Upper lobe of left lung (tissue), 6 donors: ENCODE measurements at regions not wholly inside any gene's neighbourhood (a gene's known extent, or its start where the extent isn't known, plus 50 kb on each side); places are given as distances from the start of the nearest gene placed in this dataset.

Experiments
- ATAC-seq, 2 donors: fragments of 200-7000 bp; cut with Tn5 transposase; one replicate each; pipeline ENCODE4 v1.9.1; 2022; ENCODE audit warnings: mild to moderate bottlenecking in 2 of 2, moderate library complexity in 2 of 2; ENCODE audit not compliant: low FRiP score in 2 of 2
- DNase-seq, 2 donors: peaks; one replicate each; pipeline ENCODE4 v3.0.0-alpha.2; 2019 to 2020
- H3K27ac ChIP-seq, 4 donors: fragments of 200-600 bp; sonication (generic); one replicate each; pipeline ENCODE4 v1.5.1; 2016 to 2019
- H3K27me3 ChIP-seq, 4 donors: fragments of 200-600 bp; sonication (generic); one replicate each; pipeline ENCODE4 v1.5.1; 2017 to 2019
- H3K36me3 ChIP-seq, 4 donors: fragments of 200-600 bp; sonication (generic); one replicate each; pipeline ENCODE4 v1.5.1; 2016 to 2019
- H3K4me1 ChIP-seq, 4 donors: fragments of 200-600 bp; sonication (generic); one replicate each; pipeline ENCODE4 v1.5.1; 2018 to 2019
- H3K4me3 ChIP-seq, 4 donors: fragments of 200-600 bp; sonication (generic); one replicate each; pipeline ENCODE4 v1.5.1; 2017 to 2019; ENCODE audit warnings: mild to moderate bottlenecking in 2 of 4, moderate library complexity in 1 of 4
- H3K9me3 ChIP-seq, 4 donors: fragments of 200-600 bp; sonication (generic); one replicate each; pipeline ENCODE4 v1.5.1; 2018 to 2019
- CTCF ChIP-seq, 6 experiments: fragments of 450-650 bp in 4 of 6; fragments of 200-600 bp in 2 of 6; sonication (generic) in 2 of 6; IDR thresholded peaks; one replicate each; pipeline ENCODE4 v1.5.1; 2016 to 2019; ENCODE audit warnings: antibody characterized with exemption in 6 of 6
- EP300 ChIP-seq, 4 donors: sonication (generic); formaldehyde crosslinking; IDR thresholded peaks; one replicate each; pipeline ENCODE4 v1.5.1; 2017; ENCODE audit warnings: antibody characterized with exemption in 4 of 4, control low read depth in 2 of 4
- POLR2A ChIP-seq, 4 donors: fragments of 450-650 bp; IDR thresholded peaks; one replicate each; pipeline ENCODE4 v1.5.1; 2016 to 2017; ENCODE audit warnings: antibody characterized with exemption in 4 of 4, mild to moderate bottlenecking in 2 of 4
- POLR2AphosphoS5 ChIP-seq, 2 donors: sonication (generic); formaldehyde crosslinking; IDR thresholded peaks; one replicate each; pipeline ENCODE4 v1.5.1; 2017; ENCODE audit warnings: antibody characterized with exemption in 2 of 2
- WGBS, 2 donors: methylation state at CpG; one replicate each; pipeline ENCODE4 v1.1.5; 2017 to 2018; 5-methylcytosine and 5-hydroxymethylcytosine counted together
- donor health status: DM: no; HTN: no; CAD: no; lungs with moderate emphysema.
- donor health status: DM: no; HTN: yes; CAD: no; lungs with severe emphysema.

DNA sequence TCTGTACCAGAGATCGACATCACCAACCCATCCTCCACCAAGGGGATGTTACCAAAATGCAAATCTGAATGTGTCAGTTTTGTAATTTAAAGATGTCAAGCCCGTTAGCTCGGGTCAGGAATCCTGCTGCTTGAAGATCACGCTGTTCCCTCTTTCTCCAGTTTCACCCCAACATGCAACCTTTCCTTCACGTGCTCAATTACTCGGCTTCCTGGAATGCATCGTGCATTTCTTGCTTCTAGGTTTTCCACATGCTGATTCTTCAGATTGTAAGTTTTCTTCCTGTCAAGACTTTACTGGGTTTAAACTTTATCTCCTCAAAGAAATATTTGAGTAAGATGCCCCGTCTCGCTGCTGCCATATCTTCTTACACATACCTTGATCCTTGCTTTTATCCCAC is 209.5 kb upstream of the SNX2 start:
- DNase-seq: no peak
- 86 to 87% methylated on average over 9 of the region's 9 CpGs for WGBS, 2 donors
- H3K4me3 ChIP-seq: no peak overlapping the region
- H3K27ac ChIP-seq: no peak overlapping the region
- no peaks in the 10 kb centered on the region for H3K36me3 ChIP-seq
- ATAC-seq: no peak
- no peaks in the 10 kb centered on the region for H3K4me1 ChIP-seq
- TF ChIP-seq POLR2AphosphoS5 (IDR thresholded peaks at IDR 0.05) (no peak), POLR2A (IDR thresholded peaks at IDR 0.05) (no peak), EP300 (IDR thresholded peaks at IDR 0.05) (no peak), CTCF (IDR thresholded peaks at IDR 0.05) (no peak)
- H3K9me3 ChIP-seq: no peaks in the 10 kb centered on the region
- H3K27me3 ChIP-seq: no peaks in the 10 kb centered on the region

DNA sequence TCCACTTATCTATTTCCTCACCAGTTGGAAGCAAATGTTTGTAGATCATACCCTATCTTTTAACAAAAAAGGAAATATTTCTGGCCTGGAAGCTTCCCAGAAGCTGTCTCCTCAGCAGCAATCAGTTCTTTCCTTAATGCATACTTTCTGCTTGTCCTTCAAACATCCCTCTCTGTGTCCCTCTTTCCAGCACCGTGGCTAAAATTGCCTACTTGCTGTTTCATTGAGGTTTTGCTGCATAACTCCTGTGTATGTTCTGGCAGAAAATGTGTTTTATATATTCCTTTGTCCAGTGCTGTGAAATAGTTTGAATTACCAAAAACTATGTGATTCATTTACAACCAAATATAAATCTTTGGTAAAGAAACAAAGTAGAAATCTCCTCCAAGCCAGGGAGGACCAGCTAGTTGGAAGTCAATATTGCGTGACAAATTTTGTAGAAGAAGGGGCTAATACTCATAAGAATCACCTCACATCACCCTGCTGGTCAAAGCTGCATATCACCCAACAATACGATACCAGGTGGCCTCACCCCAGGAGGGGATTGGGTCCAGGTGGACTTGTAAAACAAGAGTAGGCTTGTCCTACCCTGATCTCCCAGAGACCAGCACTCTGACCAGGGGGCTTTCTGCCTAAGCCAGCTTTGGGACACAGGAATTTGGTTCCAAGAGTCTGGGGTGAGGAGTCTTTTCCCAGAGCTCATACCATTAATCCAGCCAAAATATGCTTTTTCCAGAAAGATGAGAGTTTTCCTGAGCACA is 198.4 kb upstream of the SNX2 start:
- no peaks in the 10 kb centered on the region for H3K4me1 ChIP-seq
- no peak for ATAC-seq
- no peaks in the 10 kb centered on the region for H3K36me3 ChIP-seq
- H3K4me3 ChIP-seq: no peak overlapping the region
- H3K27ac ChIP-seq: no peak overlapping the region
- DNase-seq: no peak
- WGBS, 2 donors: 76 to 80% methylated on average over 3 of the region's 3 CpGs
- H3K27me3 ChIP-seq: no peaks in the 10 kb centered on the region
- no peaks in the 10 kb centered on the region for H3K9me3 ChIP-seq
- TF ChIP-seq EP300 (IDR thresholded peaks at IDR 0.05) (no peak), POLR2AphosphoS5 (IDR thresholded peaks at IDR 0.05) (no peak), POLR2A (IDR thresholded peaks at IDR 0.05) (no peak), CTCF (IDR thresholded peaks at IDR 0.05) (no peak)

GRCh38 chr5:122581629-122582028 is 193.3 kb upstream of the SNX2 start:
- no peaks in the 10 kb centered on the region for H3K9me3 ChIP-seq
- H3K4me3 ChIP-seq: no peak overlapping the region
- H3K27ac ChIP-seq: no peak overlapping the region
- DNase-seq (no peak), ATAC-seq (no peak)
- H3K27me3 ChIP-seq: no peaks in the 10 kb centered on the region
- no peaks in the 10 kb centered on the region for H3K36me3 ChIP-seq
- TF ChIP-seq CTCF (IDR thresholded peaks at IDR 0.05): no peak
- no peaks in the 10 kb centered on the region for H3K4me1 ChIP-seq
- WGBS, 2 donors: 66 to 84% methylated on average over 7 of the region's 7 CpGs

DNA sequence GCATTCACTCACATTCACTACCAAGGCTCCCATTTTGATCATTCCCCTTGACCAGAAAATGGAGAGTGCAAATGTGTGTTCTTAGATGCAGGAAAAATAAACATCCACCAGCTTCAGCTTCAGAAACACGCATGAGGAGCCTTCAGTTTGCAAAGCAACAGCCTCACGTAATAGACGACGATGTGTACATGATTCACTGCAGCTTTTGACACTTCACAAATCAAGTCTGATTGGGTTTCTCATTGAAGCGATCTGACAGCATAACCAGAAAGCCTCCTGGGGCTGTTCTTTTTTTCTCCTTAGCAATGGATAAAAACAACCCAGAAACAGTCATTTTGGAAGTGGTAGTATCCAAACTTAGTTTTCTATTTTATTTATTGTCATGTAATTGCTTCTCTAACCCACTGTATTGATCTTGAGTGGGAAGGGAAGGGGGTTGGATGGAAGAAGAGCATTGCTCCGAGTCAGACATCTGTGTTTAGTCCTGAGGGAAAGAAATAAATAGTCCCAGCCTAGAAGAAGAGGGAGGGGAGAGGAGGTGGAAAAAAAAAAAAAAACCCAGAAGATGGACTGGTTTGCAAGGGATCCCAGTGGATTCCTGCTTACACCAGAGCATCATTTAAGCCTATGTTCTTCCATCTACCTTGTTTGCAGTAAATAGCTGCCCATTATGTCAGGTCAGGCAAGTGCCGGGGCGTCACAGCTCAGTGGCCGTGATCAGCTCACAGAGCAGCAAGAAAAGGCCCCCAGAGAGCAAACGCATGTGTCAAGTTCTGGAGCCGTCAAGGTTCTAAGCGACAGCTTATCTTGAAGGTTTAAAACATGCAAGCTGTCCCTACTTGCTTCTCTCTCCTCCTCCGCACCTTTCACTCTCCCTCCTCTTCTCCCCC is 190.2 kb upstream of the SNX2 start:
- 41 to 55% methylated on average over 13 of the region's 13 CpGs for WGBS, 2 donors
- no peak for DNase-seq
- Histone ChIP-seq H3K27ac (no peak overlapping the region), H3K4me1 (no peaks in the 10 kb centered on the region), H3K4me3 (no peak overlapping the region), H3K36me3 (no peaks in the 10 kb centered on the region), H3K27me3 (no peaks in the 10 kb centered on the region), H3K9me3 (no peaks in the 10 kb centered on the region)
- TF ChIP-seq POLR2AphosphoS5 (IDR thresholded peaks at IDR 0.05): no peak
- no peak for TF ChIP-seq POLR2A (IDR thresholded peaks at IDR 0.05)
- no peak for TF ChIP-seq CTCF (IDR thresholded peaks at IDR 0.05)
- no peak for TF ChIP-seq EP300 (IDR thresholded peaks at IDR 0.05)
- no peak for ATAC-seq
